GM19397 (cell line): ENCODE measurements at regions not wholly inside any gene's neighbourhood (a gene's known extent, or its start where the extent isn't known, plus 50 kb on each side); places are given as distances from the start of the nearest gene placed in this dataset.

Source experiments
- ATAC-seq: cut with Tn5 transposase; IDR thresholded peaks from one replicate; pipeline ENCODE4 v1.9.1; 2021; ENCODE audit warnings: mild to moderate bottlenecking, moderate library complexity; ENCODE audit not compliant: unreplicated experiment

DNA sequence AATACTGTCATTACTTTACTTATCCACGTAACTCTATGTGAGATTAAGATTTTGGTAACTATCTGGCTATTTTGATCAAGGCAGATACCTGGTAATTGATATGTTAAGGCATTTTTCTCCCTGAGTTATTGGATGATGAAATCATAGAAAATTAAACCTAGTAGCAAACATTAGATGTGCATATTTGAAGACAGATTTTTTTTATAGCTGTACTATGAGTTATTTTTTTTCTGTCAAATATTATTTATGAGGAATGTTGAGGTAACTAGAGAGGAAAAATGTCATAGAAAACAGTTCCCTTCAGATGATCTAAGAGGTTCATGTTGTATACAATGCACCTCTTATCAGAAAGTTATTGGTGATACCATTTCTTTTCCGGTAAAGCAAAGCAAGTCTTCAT, 64.9 kb upstream of the SLC38A2 start:
- ATAC-seq, result no peak

DNA sequence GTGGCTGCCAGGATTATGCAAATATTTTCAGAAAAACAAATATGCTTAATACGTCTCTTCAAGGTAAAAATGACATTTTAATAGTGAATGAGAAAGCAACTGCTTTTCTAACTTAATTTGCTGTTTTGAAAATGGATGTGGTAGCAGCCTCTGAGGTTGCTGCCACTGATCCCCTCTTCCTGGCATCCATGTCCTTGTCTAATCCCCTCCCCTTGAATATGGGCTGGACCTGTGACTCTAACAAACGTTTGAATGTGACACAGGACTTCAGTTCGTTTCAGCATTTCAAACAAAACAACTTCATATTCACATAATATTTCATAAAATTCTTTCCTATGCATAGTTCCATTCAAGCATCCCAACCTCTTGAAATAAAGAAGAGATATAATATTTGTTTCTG, 64.2 kb upstream of the SLC38A2 start:
- no peak for ATAC-seq

GRCh38 chr12:46435625-46436024, 63.1 kb upstream of the SLC38A2 start:
- ATAC-seq, result no peak

- ATAC-seq, result no peak
Measured at GRCh38 chr12:46435029-46435428, 62.5 kb upstream of the SLC38A2 start.

GRCh38 chr12:46433829-46434228, 61.3 kb upstream of the SLC38A2 start:
- ATAC-seq, result no peak

GRCh38 chr12:46432325-46432724, 59.8 kb upstream of the SLC38A2 start:
- no peak for ATAC-seq

DNA sequence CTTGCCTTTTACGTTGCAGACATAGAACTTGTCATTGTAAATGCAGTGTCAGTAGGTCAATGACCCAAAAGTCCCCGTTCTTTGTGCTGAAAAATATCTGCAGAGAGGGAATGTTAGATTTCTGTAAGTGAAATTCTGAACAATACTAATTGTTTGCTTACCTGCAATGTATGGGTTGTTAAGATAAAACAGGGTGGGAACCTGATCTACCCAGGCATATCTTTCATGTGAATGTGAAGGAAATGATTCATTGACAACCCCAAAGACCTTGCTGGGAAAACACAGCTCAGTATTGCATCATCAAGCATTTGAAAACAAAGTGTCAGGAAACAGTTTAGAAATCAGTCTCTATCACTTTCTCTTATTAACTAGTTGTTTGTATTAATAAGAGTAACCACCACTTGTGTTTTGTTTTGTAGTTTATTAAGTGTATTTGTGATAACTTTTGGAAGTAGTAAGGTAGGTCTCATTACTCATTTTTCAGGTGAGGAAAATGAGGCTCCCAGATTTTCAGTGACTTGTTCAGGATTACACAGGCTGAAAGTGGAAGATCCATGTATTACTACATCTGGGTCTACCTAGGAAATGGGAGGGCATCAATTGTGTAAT, 57.9 kb upstream of the SLC38A2 start:
- no peak for ATAC-seq
